Panc1 (cell line): ENCODE measurements at regions not wholly inside any gene's neighbourhood (a gene's known extent, or its start where the extent isn't known, plus 50 kb on each side); places are given as distances from the start of the nearest gene placed in this dataset.

Experiments used
- POLR2AphosphoS5 ChIP-seq: IDR thresholded peaks from 2 replicates; pipeline ENCODE4 v1.6.1; 2012; ENCODE audit warnings: mild to moderate bottlenecking, low read depth, low read length, moderate library complexity
- SIN3A ChIP-seq: IDR thresholded peaks from 2 replicates; pipeline ENCODE4 v1.6.1; 2012; ENCODE audit warnings: low read depth, mild to moderate bottlenecking, low read length, moderate library complexity, borderline replicate concordance; ENCODE audit not compliant: insufficient read depth
- TCF7L2 ChIP-seq: IDR thresholded peaks from 2 replicates; pipeline ENCODE4 v1.6.1; 2011; ENCODE audit warnings: mild to moderate bottlenecking, low read depth, low read length, inconsistent platforms
- TF ChIP-seq, protein P1 (sequence below): fragments of 450-650 bp; IDR thresholded peaks from 2 replicates; pipeline ENCODE4 v1.5.1; 2017; ENCODE audit warnings: mild to moderate bottlenecking
- TF ChIP-seq, protein P2 (sequence below), 2 experiments: IDR thresholded peaks; 2 replicates each; pipeline ENCODE4 v1.6.1; 2011 to 2012; ENCODE audit warnings: low read depth in 2 of 2, control low read depth in 1 of 2, low read length in 1 of 2, mild to moderate bottlenecking in 1 of 2, moderate library complexity in 1 of 2; ENCODE audit not compliant: insufficient read depth in 1 of 2

DNA sequence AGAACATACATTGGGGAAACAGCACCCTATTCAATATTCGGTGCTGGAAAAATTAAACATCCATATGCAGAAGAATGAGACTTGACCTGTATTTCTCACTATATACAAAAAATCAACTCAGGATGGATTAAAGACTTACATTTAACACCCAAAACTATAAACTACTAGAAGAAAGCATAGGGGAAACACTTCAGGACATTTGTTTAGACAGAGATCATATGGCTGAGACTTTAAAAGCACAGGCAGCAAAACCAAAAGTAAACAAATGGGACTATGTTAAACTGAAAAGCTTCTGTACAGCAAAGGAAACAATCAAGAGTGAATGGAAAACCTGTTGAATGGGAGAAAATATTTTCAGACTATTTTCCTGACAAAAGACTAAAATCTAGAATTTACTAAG lies 1694.1 kb upstream of the CELF4 start:
- TF ChIP-seq, protein P1, sequence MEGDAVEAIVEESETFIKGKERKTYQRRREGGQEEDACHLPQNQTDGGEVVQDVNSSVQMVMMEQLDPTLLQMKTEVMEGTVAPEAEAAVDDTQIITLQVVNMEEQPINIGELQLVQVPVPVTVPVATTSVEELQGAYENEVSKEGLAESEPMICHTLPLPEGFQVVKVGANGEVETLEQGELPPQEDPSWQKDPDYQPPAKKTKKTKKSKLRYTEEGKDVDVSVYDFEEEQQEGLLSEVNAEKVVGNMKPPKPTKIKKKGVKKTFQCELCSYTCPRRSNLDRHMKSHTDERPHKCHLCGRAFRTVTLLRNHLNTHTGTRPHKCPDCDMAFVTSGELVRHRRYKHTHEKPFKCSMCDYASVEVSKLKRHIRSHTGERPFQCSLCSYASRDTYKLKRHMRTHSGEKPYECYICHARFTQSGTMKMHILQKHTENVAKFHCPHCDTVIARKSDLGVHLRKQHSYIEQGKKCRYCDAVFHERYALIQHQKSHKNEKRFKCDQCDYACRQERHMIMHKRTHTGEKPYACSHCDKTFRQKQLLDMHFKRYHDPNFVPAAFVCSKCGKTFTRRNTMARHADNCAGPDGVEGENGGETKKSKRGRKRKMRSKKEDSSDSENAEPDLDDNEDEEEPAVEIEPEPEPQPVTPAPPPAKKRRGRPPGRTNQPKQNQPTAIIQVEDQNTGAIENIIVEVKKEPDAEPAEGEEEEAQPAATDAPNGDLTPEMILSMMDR = no peak
- TF ChIP-seq POLR2AphosphoS5 (no peak), TCF7L2 (no peak), SIN3A (no peak)
- TF ChIP-seq, protein P2, sequence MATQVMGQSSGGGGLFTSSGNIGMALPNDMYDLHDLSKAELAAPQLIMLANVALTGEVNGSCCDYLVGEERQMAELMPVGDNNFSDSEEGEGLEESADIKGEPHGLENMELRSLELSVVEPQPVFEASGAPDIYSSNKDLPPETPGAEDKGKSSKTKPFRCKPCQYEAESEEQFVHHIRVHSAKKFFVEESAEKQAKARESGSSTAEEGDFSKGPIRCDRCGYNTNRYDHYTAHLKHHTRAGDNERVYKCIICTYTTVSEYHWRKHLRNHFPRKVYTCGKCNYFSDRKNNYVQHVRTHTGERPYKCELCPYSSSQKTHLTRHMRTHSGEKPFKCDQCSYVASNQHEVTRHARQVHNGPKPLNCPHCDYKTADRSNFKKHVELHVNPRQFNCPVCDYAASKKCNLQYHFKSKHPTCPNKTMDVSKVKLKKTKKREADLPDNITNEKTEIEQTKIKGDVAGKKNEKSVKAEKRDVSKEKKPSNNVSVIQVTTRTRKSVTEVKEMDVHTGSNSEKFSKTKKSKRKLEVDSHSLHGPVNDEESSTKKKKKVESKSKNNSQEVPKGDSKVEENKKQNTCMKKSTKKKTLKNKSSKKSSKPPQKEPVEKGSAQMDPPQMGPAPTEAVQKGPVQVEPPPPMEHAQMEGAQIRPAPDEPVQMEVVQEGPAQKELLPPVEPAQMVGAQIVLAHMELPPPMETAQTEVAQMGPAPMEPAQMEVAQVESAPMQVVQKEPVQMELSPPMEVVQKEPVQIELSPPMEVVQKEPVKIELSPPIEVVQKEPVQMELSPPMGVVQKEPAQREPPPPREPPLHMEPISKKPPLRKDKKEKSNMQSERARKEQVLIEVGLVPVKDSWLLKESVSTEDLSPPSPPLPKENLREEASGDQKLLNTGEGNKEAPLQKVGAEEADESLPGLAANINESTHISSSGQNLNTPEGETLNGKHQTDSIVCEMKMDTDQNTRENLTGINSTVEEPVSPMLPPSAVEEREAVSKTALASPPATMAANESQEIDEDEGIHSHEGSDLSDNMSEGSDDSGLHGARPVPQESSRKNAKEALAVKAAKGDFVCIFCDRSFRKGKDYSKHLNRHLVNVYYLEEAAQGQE (IDR thresholded peaks at IDR 0.05; ENCODE audit: insufficient read depth in 1 of 2, low read depth in 2 of 2, low read length in 1 of 2) = no peak
